ENCODE measurements at regions not wholly inside any gene's neighbourhood (a gene's known extent, or its start where the extent isn't known, plus 50 kb on each side); places are given as distances from the start of the nearest gene placed in this dataset.

- TF ChIP-seq EZH2phosphoT487 (IDR thresholded peaks at IDR 0.05; ENCODE audit: low read depth, severe bottlenecking, unreplicated experiment) (no peak), CTCF (IDR thresholded peaks at IDR 0.05; ENCODE audit: poor library complexity) (no peak), EZH2 (IDR thresholded peaks at IDR 0.05; ENCODE audit: borderline replicate concordance) (no peak)
Observed at GRCh38 chr10:120285408-120285807, 171.6 kb upstream of the PLPP4 start.
